Thyroid gland (tissue), 4 donors: ENCODE measurements at regions not wholly inside any gene's neighbourhood (a gene's known extent, or its start where the extent isn't known, plus 50 kb on each side); places are given as distances from the start of the nearest gene placed in this dataset.

Source experiments
- DNase-seq, 2 donors: peaks; one replicate each; pipeline ENCODE4 v3.0.0-alpha.2; 2019
- H3K27ac ChIP-seq, 3 donors: fragments of 200-600 bp; sonication (generic); 1 replicate in 2 of 3; 2 replicates in 1 of 3; pipeline ENCODE4 v1.5.1; 2016 to 2019; ENCODE audit warnings: mild to moderate bottlenecking in 1 of 3, moderate library complexity in 1 of 3
- H3K27me3 ChIP-seq: fragments of 200-600 bp; sonication (generic); one replicate; pipeline ENCODE4 v1.5.1; 2019
- H3K36me3 ChIP-seq, 2 donors: fragments of 200-600 bp; sonication (generic); one replicate each; pipeline ENCODE4 v1.5.1; 2016 to 2019
- H3K4me1 ChIP-seq, 2 donors: fragments of 200-600 bp; sonication (generic); one replicate each; pipeline ENCODE4 v1.5.1; 2017 to 2019
- H3K4me3 ChIP-seq, 3 donors: fragments of 200-600 bp; sonication (generic); replicated peaks in 1 of 3; 1 replicate in 2 of 3; 2 replicates in 1 of 3; pipeline ENCODE4 v1.5.1; 2016; ENCODE audit warnings: mild to moderate bottlenecking in 1 of 3
- H3K9me3 ChIP-seq: fragments of 200-600 bp; sonication (generic); one replicate; pipeline ENCODE4 v1.5.1; 2017
- POLR2A ChIP-seq, 2 donors: fragments of 450-650 bp; IDR thresholded peaks; one replicate each; pipeline ENCODE4 v1.6.1; 2017; ENCODE audit warnings: antibody characterized with exemption in 2 of 2, mild to moderate bottlenecking in 2 of 2, moderate library complexity in 1 of 2
- WGBS, 2 donors: methylation state at CpG; one replicate each; pipeline ENCODE4 v1.1.5; 2017; 5-methylcytosine and 5-hydroxymethylcytosine counted together
- intact Hi-C: fragments of 100-400 bp; cut with DNase I; formaldehyde crosslinking; loops from one replicate; pipeline ENCODE4 v1.15.1; 2023
- TF ChIP-seq, protein P1 (sequence below), 6 experiments: fragments of 200-600 bp in 3 of 6; fragments of 450-650 bp in 3 of 6; sonication (generic) in 3 of 6; IDR thresholded peaks; one replicate each; pipeline ENCODE4 v1.5.1; 2016 to 2019; ENCODE audit warnings: antibody characterized with exemption in 6 of 6, mild to moderate bottlenecking in 2 of 6, inconsistent platforms in 1 of 6, moderate library complexity in 1 of 6

GRCh38 chr1:239856067-239856466 lies 235.6 kb upstream of the FMN2 start:
- no peaks in the 10 kb centered on the region for H3K9me3 ChIP-seq
- no peaks in the 10 kb centered on the region for H3K27me3 ChIP-seq
- DNase-seq, result no peak
- WGBS, 2 donors, result 80% methylated on average over 6 of the region's 6 CpGs
- H3K36me3 ChIP-seq, result no peaks in the 10 kb centered on the region
- intact Hi-C loops, result no loop called here
- H3K27ac ChIP-seq, result no peak overlapping the region
- H3K4me3 ChIP-seq, result no peak overlapping the region
- TF ChIP-seq POLR2A (IDR thresholded peaks at IDR 0.05), result no peak
- TF ChIP-seq, protein P1, sequence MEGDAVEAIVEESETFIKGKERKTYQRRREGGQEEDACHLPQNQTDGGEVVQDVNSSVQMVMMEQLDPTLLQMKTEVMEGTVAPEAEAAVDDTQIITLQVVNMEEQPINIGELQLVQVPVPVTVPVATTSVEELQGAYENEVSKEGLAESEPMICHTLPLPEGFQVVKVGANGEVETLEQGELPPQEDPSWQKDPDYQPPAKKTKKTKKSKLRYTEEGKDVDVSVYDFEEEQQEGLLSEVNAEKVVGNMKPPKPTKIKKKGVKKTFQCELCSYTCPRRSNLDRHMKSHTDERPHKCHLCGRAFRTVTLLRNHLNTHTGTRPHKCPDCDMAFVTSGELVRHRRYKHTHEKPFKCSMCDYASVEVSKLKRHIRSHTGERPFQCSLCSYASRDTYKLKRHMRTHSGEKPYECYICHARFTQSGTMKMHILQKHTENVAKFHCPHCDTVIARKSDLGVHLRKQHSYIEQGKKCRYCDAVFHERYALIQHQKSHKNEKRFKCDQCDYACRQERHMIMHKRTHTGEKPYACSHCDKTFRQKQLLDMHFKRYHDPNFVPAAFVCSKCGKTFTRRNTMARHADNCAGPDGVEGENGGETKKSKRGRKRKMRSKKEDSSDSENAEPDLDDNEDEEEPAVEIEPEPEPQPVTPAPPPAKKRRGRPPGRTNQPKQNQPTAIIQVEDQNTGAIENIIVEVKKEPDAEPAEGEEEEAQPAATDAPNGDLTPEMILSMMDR (IDR thresholded peaks at IDR 0.05), result no peak
- H3K4me1 ChIP-seq, result no peaks in the 10 kb centered on the region

GRCh38 chr1:239856924-239857323 lies 234.8 kb upstream of the FMN2 start:
- intact Hi-C loops, result no loop called here
- no peak for DNase-seq
- H3K4me3 ChIP-seq, result no peak overlapping the region

DNA sequence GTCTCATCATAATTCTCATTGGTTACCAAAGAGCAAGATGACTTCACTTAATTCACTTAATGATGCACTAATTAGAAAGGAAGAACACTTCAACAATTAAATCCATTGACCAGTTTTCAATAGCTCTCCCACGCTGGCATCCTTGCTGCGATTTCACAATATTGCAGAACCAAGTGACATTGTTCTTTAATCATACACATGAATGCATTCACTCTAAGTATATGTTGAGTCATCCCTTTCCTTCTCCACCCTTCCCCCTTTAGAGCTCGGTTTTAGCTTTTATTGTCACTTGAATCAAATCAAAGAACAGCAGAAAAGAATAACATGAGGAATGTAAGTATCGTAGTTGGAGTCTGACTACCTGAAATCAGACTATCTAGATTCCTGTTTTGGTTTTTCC lies 233.6 kb upstream of the FMN2 start:
- no peaks in the 10 kb centered on the region for H3K36me3 ChIP-seq
- DNase-seq, result no peak
- no peaks in the 10 kb centered on the region for H3K4me1 ChIP-seq
- WGBS, 2 donors, result 29 to 42% methylated on average over 4 of the region's 4 CpGs
- H3K27ac ChIP-seq, result no peak overlapping the region
- no peaks in the 10 kb centered on the region for H3K9me3 ChIP-seq
- TF ChIP-seq, protein P1 (IDR thresholded peaks at IDR 0.05), result no peak
- TF ChIP-seq POLR2A (IDR thresholded peaks at IDR 0.05), result no peak
- no peaks in the 10 kb centered on the region for H3K27me3 ChIP-seq
- H3K4me3 ChIP-seq, result no peak overlapping the region
- intact Hi-C loops, result no loop called here

More at GRCh38 chr1:239856924-239857323, 234.8 kb upstream of the FMN2 start:
- no peak overlapping the region for H3K27ac ChIP-seq
- H3K36me3 ChIP-seq, result no peaks in the 10 kb centered on the region
- TF ChIP-seq, protein P1 (IDR thresholded peaks at IDR 0.05), result no peak
- no peak for TF ChIP-seq POLR2A (IDR thresholded peaks at IDR 0.05)
- no peaks in the 10 kb centered on the region for H3K27me3 ChIP-seq
- WGBS, 2 donors, result 74 to 79% methylated on average over 1 of the region's 1 CpG
- no peaks in the 10 kb centered on the region for H3K9me3 ChIP-seq
- H3K4me1 ChIP-seq, result no peaks in the 10 kb centered on the region

GRCh38 chr1:239858529-239858928 lies 233.2 kb upstream of the FMN2 start:
- no peak for TF ChIP-seq POLR2A (IDR thresholded peaks at IDR 0.05)
- TF ChIP-seq, protein P1 (IDR thresholded peaks at IDR 0.05), result no peak
- no peak for DNase-seq
- H3K36me3 ChIP-seq, result no peaks in the 10 kb centered on the region
- H3K4me3 ChIP-seq, result no peak overlapping the region
- intact Hi-C loops, result no loop called here
- H3K27me3 ChIP-seq, result no peaks in the 10 kb centered on the region
- no peaks in the 10 kb centered on the region for H3K4me1 ChIP-seq
- WGBS, 2 donors, result 90 to 93% methylated on average over 5 of the region's 5 CpGs
- H3K27ac ChIP-seq, result no peak overlapping the region
- H3K9me3 ChIP-seq, result no peaks in the 10 kb centered on the region

DNA sequence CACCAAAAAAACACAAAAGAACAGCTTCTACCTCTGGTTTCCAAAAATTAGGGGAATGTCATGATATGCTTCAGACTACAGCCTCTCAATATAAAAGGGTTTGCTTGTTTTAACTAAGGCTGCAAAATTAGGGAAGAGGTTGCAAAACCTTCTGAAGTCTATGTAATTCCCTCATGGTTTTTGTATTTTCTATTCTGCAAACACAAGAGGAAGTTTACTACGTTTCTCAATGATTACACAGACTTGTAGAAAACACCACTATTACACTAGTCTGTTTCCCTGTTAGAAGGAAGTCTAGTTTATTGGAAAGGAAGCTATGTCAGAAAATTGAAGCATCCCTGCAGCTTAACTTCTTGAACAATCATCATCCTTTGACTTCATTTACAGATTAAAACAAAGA lies 229.7 kb upstream of the FMN2 start:
- no peaks in the 10 kb centered on the region for H3K4me1 ChIP-seq
- no peak for DNase-seq
- intact Hi-C loops, result no loop called here
- no peak for TF ChIP-seq POLR2A (IDR thresholded peaks at IDR 0.05)
- TF ChIP-seq, protein P1 (IDR thresholded peaks at IDR 0.05), result no peak
- no peaks in the 10 kb centered on the region for H3K9me3 ChIP-seq
- no peaks in the 10 kb centered on the region for H3K27me3 ChIP-seq
- H3K27ac ChIP-seq, result no peak overlapping the region
- no peak overlapping the region for H3K4me3 ChIP-seq
- WGBS, 2 donors, result 45 to 58% methylated on average over 1 of the region's 1 CpG
- H3K36me3 ChIP-seq, result no peaks in the 10 kb centered on the region
